GM12878 (cell line): ENCODE measurements at regions not wholly inside any gene's neighbourhood (a gene's known extent, or its start where the extent isn't known, plus 50 kb on each side); places are given as distances from the start of the nearest gene placed in this dataset.

Source experiments
- ATAC-seq: fragments of 200-7000 bp; cut with Tn5 transposase; 3 replicates; pipeline ENCODE4 v1.9.1; 2020; ENCODE audit warnings: mild to moderate bottlenecking, moderate library complexity
- BruUV-seq: library from RNA; stranded (reverse); fragments of 400-500 nt; replicated peaks from 2 replicates; lab custom pipeline; 2021; lab: Mats Ljungman, UMichigan
- CTCF ChIA-PET: fragments of 300-600 bp; sonication (Branson Sonifier 250); formaldehyde crosslinking; extraction: SDS; loops from one replicate; lab custom pipeline; 2021; ENCODE audit warnings: inconsistent platforms; lab: Yijun Ruan, JAX
- POLR2A ChIA-PET: fragments of 350-600 bp; formaldehyde crosslinking; extraction: SDS; loops from one replicate; lab custom pipeline; 2021; ENCODE audit warnings: inconsistent platforms; lab: Charles Lee
- RAD21 ChIA-PET: fragments of 300-600 bp; sonication (Branson Sonifier 250); formaldehyde crosslinking; loops from one replicate; lab custom pipeline; 2023; ENCODE audit warnings: antibody characterized with exemption; ENCODE audit not compliant: unreplicated experiment; lab: Charles Lee
- SMC1A ChIA-PET: fragments of 300-600 bp; sonication (Branson Sonifier 250); formaldehyde crosslinking; loops from one replicate; lab custom pipeline; 2023; ENCODE audit not compliant: unreplicated experiment, uncharacterized antibody; lab: Charles Lee
- DNase-seq: peaks from one replicate; pipeline ENCODE4 v3.0.0-alpha.2; 2011; ENCODE audit warnings: low read depth, low spot score
- FAIRE-seq: peaks from 3 replicates; lab custom pipeline; 2011; peaks lifted over from hg19 to GRCh38; lab: Jason Lieb, UNC
- H2AFZ ChIP-seq: 2 replicates; pipeline ENCODE4 v1.6.0; 2011; ENCODE audit warnings: low read depth, low read length, control low read depth; ENCODE audit not compliant: control insufficient read depth
- H3K27ac ChIP-seq: 2 replicates; pipeline ENCODE4 v1.5.1; 2011; ENCODE audit warnings: control low read depth; ENCODE audit not compliant: control insufficient read depth, insufficient read depth
- H3K27me3 ChIP-seq, 2 experiments: replicated peaks in 1 of 2; 2 replicates each; pipeline versions ENCODE4 v1.6.0 to v1.6.1; 2011; ENCODE audit warnings: low read length in 1 of 2; ENCODE audit not compliant: control insufficient read depth in 2 of 2, insufficient read depth in 2 of 2
- H3K36me3 ChIP-seq, 2 experiments: 2 replicates each; pipeline ENCODE4 v1.5.1; 2011; ENCODE audit warnings: low read length in 1 of 2; ENCODE audit not compliant: control insufficient read depth in 2 of 2, insufficient read depth in 2 of 2
- H3K4me1 ChIP-seq: 2 replicates; pipeline ENCODE4 v1.6.1; 2011; ENCODE audit warnings: mild to moderate bottlenecking, low read length, moderate library complexity, mixed read lengths; ENCODE audit not compliant: control insufficient read depth, insufficient read depth
- H3K4me2 ChIP-seq: 2 replicates; pipeline ENCODE4 v1.6.0; 2011; ENCODE audit warnings: control low read depth; ENCODE audit not compliant: control insufficient read depth, insufficient read depth
- H3K4me3 ChIP-seq: fragments of 200-600 bp; sonication (generic); 2 replicates; pipeline ENCODE4 v1.5.1; 2016
- H3K79me2 ChIP-seq: 2 replicates; pipeline ENCODE4 v1.6.0; 2011; ENCODE audit warnings: low read length; ENCODE audit not compliant: control insufficient read depth, insufficient read depth
- H3K9ac ChIP-seq: 2 replicates; pipeline ENCODE4 v1.8.0; 2011; ENCODE audit warnings: low read length, control low read depth, mixed read lengths; ENCODE audit not compliant: control insufficient read depth, insufficient read depth
- H3K9me3 ChIP-seq: replicated peaks from 3 replicates; pipeline ENCODE4 v1.5.1; 2011; ENCODE audit warnings: mild to moderate bottlenecking, low read length; ENCODE audit not compliant: control insufficient read depth, insufficient read depth
- H4K20me1 ChIP-seq: 2 replicates; pipeline ENCODE4 v1.6.0; 2011; ENCODE audit not compliant: control insufficient read depth, insufficient read depth
- BACH1 ChIP-seq: fragments of 450-650 bp; IDR thresholded peaks from 2 replicates; pipeline ENCODE4 v1.6.1; 2017; ENCODE audit warnings: mild to moderate bottlenecking, borderline replicate concordance
- CBX5 ChIP-seq: sonication (generic); IDR thresholded peaks from 2 replicates; pipeline ENCODE4 v1.6.1; 2016; ENCODE audit warnings: low read depth, moderate library complexity, mild to moderate bottlenecking, inconsistent platforms
- CTCF ChIP-seq, 3 experiments: IDR thresholded peaks in 2 of 3; conservative IDR thresholded peaks in 1 of 3; 2 replicates each; pipeline ENCODE4 v1.5.1; 2011; ENCODE audit warnings: low read depth in 3 of 3, low read length in 3 of 3, mild to moderate bottlenecking in 3 of 3, control low read depth in 2 of 3, moderate library complexity in 2 of 3, inconsistent platforms in 1 of 3, mixed read lengths in 1 of 3; ENCODE audit not compliant: control insufficient read depth in 2 of 3, insufficient read depth in 1 of 3; ENCODE audit errors: extremely low read depth in 1 of 3
- EP300 ChIP-seq, 2 experiments: fragments of 150-350 bp in 1 of 2; IDR thresholded peaks; 2 replicates each; pipeline ENCODE4 v1.6.1; 2011 to 2012; ENCODE audit warnings: low read depth in 2 of 2, low read length in 2 of 2, borderline replicate concordance in 1 of 2, improper control_type of control experiment in 1 of 2, inconsistent platforms in 1 of 2; ENCODE audit not compliant: control insufficient read depth in 1 of 2
- HDAC2 ChIP-seq: fragments of 200-600 bp; sonication (generic); IDR thresholded peaks from 2 replicates; pipeline ENCODE4 v1.6.1; 2017
- HSF1 ChIP-seq: fragments of 150-350 bp; IDR thresholded peaks from 2 replicates; pipeline ENCODE4 v1.6.1; 2014; ENCODE audit warnings: mild to moderate bottlenecking, low read depth, low read length
- IKZF2 ChIP-seq, 2 experiments: fragments of 450-650 bp; IDR thresholded peaks; 2 replicates each; pipeline ENCODE4 v1.6.1; 2017; ENCODE audit warnings: mild to moderate bottlenecking in 2 of 2, moderate library complexity in 2 of 2
- MYC ChIP-seq: IDR thresholded peaks from 2 replicates; pipeline ENCODE4 v1.6.1; 2011; ENCODE audit warnings: mild to moderate bottlenecking, low read length, moderate library complexity, inconsistent platforms; ENCODE audit not compliant: insufficient read depth, insufficient replicate concordance, insufficient read length, severe bottlenecking
- NBN ChIP-seq: fragments of 450-650 bp; IDR thresholded peaks from 2 replicates; pipeline ENCODE4 v1.6.1; 2016
- NFXL1 ChIP-seq: fragments of 450-650 bp; IDR thresholded peaks from 2 replicates; pipeline ENCODE4 v1.6.1; 2017; ENCODE audit warnings: antibody characterized with exemption, mild to moderate bottlenecking, borderline replicate concordance
- POLR2A ChIP-seq: IDR thresholded peaks from 2 replicates; pipeline ENCODE4 v1.6.1; 2011; ENCODE audit warnings: low read depth, mild to moderate bottlenecking, low read length
- RAD21 ChIP-seq: IDR thresholded peaks from 2 replicates; pipeline ENCODE4 v1.6.1; 2011; ENCODE audit warnings: mild to moderate bottlenecking, low read depth, low read length, moderate library complexity; ENCODE audit not compliant: insufficient read depth
- RAD51 ChIP-seq: fragments of 450-650 bp; IDR thresholded peaks from 2 replicates; pipeline ENCODE4 v1.6.1; 2016; ENCODE audit warnings: moderate library complexity, mild to moderate bottlenecking, inconsistent platforms
- SREBF1 ChIP-seq: IDR thresholded peaks from 2 replicates; pipeline ENCODE4 v1.6.1; 2012; ENCODE audit warnings: mild to moderate bottlenecking, low read length
- SRF ChIP-seq, 2 experiments: IDR thresholded peaks; 2 replicates each; pipeline ENCODE4 v1.6.1; 2011; ENCODE audit warnings: low read depth in 2 of 2, low read length in 2 of 2, mild to moderate bottlenecking in 1 of 2, moderate library complexity in 1 of 2
- STAT3 ChIP-seq: IDR thresholded peaks from 2 replicates; pipeline ENCODE4 v1.6.1; 2011; ENCODE audit warnings: low read depth, low read length, improper control_type of control experiment
- TAF1 ChIP-seq: IDR thresholded peaks from 2 replicates; pipeline ENCODE4 v1.6.1; 2011; ENCODE audit warnings: mild to moderate bottlenecking, low read depth, low read length, borderline replicate concordance
- ZNF207 ChIP-seq: fragments of 450-650 bp; IDR thresholded peaks from 2 replicates; pipeline ENCODE4 v1.6.1; 2014; ENCODE audit warnings: antibody characterized with exemption, mild to moderate bottlenecking, borderline replicate concordance
- ZNF384 ChIP-seq: IDR thresholded peaks from 2 replicates; pipeline ENCODE4 v1.6.1; 2012; ENCODE audit warnings: low read depth, mild to moderate bottlenecking, low read length, improper control_type of control experiment, borderline replicate concordance
- WGBS: methylation state at CpG from one replicate; pipeline ENCODE4 v1.1.6; 2016; ENCODE audit warnings: low lambda C conversion rate; ENCODE audit not compliant: insufficient replicate concordance, insufficient coverage; ENCODE audit errors: missing lambda C conversion rate; 5-methylcytosine and 5-hydroxymethylcytosine counted together
- in situ Hi-C: fragments of 300-500 bp; cut with MboI; formaldehyde crosslinking; loops from 9 replicates; pipeline ENCODE4 v1.14.3; 2018; ENCODE audit warnings: mixed read lengths
- intact Hi-C: fragments of 100-400 bp; cut with micrococcal nuclease; formaldehyde crosslinking; loops from one replicate; pipeline ENCODE4 v1.14.2; 2022; ENCODE audit not compliant: unreplicated experiment

DNA sequence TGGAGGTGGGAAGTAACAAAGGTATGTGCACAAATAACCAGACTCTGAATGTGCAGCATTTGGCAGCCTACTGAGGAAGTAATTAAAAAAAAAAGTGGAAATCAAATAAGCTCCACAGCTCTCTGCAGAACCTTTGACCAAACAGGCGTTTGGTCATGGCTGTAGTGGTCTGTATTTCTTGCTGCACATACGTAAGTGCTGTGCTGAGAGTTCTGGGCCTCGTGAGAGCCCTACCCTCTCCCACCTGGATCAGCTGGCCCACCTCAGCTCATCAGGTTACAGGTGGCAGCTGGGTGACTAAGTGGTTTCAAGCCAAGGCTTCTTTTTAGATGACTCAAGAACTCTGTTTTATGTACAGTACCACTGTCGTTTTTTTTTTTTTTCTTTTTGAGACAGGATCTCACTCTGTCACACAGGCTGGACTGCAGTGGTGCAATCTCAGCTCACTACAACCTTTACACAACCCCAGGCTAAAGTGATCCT lies 178.2 kb upstream of the KLF6 start:
- Histone ChIP-seq H3K9me3 (no peaks in the 10 kb centered on the region), H4K20me1 (no peaks in the 10 kb centered on the region), H2AFZ (no peak overlapping the region), H3K9ac (no peak overlapping the region), H3K27me3 (peaks cover 0 to 2% of the 10 kb centered on the region in 2 experiments; a peak in 1 of 4 replicates), H3K4me3 (no peak overlapping the region), H3K79me2 (no peaks in the 10 kb centered on the region), H3K27ac (no peak overlapping the region), H3K4me1 (no peaks in the 10 kb centered on the region), H3K4me2 (no peak overlapping the region), H3K36me3 (no peaks in the 10 kb centered on the region)
- intact Hi-C loops, result no loop called here
- ChIA-PET SMC1A (interaction anchor here (0.7 kb wide), 1 partner anchor 34 kb away, joined by 3 read pairs; no protein-coding TSS in a partner anchor), POLR2A (no interaction called here), CTCF (no interaction called here), RAD21 (no interaction called here)
- 42% methylated on average over 4 of the region's 4 CpGs for whole genome bisulfite sequencing
- FAIRE-seq (no peak), DNase-seq (no peak), ATAC-seq (no peak)
- TF ChIP-seq NBN (no peak), EP300 (IDR thresholded peaks at IDR 0.05; ENCODE audit: borderline replicate concordance in 1 of 2, control insufficient read depth in 1 of 2, low read depth in 2 of 2, low read length in 2 of 2) (no peak), TAF1 (no peak), CBX5 (no peak), CTCF (IDR thresholded peaks at IDR 0.05 in 2 of 3, conservative IDR thresholded peaks at IDR 0.05 in 1 of 3; ENCODE audit: control insufficient read depth in 2 of 3, extremely low read depth in 1 of 3, insufficient read depth in 1 of 3, low read depth in 3 of 3, low read length in 3 of 3) (no peak), STAT3 (no peak), ZNF207 (no peak), POLR2A (no peak), MYC (no peak), RAD21 (no peak), SREBF1 (no peak), HDAC2 (no peak), BACH1 (no peak), SRF (IDR thresholded peaks at IDR 0.05; ENCODE audit: low read depth in 2 of 2, low read length in 2 of 2) (no peak), HSF1 (no peak), ZNF384 (no peak), IKZF2 (IDR thresholded peaks at IDR 0.05) (no peak), RAD51 (no peak), NFXL1 (no peak)
- in situ Hi-C loops, result no loop called here
- BruUV-seq, result no TSS peak
